Activated CD4-positive, alpha-beta T cell treated with anti-CD3 and anti-CD28 coated beads, Interleukin-2, amount 10 ng/mL, durations not matched to agents 7 days and 5 days (primary cell): ENCODE measurements at regions not wholly inside any gene's neighbourhood (a gene's known extent, or its start where the extent isn't known, plus 50 kb on each side); places are given as distances from the start of the nearest gene placed in this dataset.

Source experiments
- CTCF ChIA-PET: fragments of 350-600 bp; sonication (Branson Sonifier 250); formaldehyde crosslinking; loops from one replicate; lab custom pipeline; 2021; ENCODE audit warnings: antibody characterized with exemption; lab: Charles Lee
- POLR2A ChIA-PET: fragments of 350-600 bp; sonication (Branson Sonifier 250); formaldehyde crosslinking; loops from one replicate; lab custom pipeline; 2021; ENCODE audit warnings: antibody characterized with exemption; lab: Charles Lee
- DNase-seq: peaks from one replicate; pipeline ENCODE4 v3.0.0-alpha.2; 2020
- H3K27ac Mint-ChIP-seq: one replicate; pipeline ENCODE4 v1.8.0; 2021; ENCODE audit warnings: mild to moderate bottlenecking, moderate library complexity, mixed read lengths
- H3K27me3 Mint-ChIP-seq: one replicate; pipeline ENCODE4 v1.8.0; 2021; ENCODE audit warnings: mixed read lengths
- H3K36me3 Mint-ChIP-seq: one replicate; pipeline ENCODE4 v1.8.0; 2021; ENCODE audit warnings: low read depth, mixed read lengths
- H3K4me1 Mint-ChIP-seq: one replicate; pipeline ENCODE4 v1.8.0; 2021; ENCODE audit warnings: mixed read lengths
- H3K4me3 Mint-ChIP-seq: one replicate; pipeline ENCODE4 v1.8.0; 2021; ENCODE audit warnings: mild to moderate bottlenecking, moderate library complexity, mixed read lengths
- H3K9me3 Mint-ChIP-seq: one replicate; pipeline ENCODE4 v1.8.0; 2021; ENCODE audit warnings: mixed read lengths

DNA sequence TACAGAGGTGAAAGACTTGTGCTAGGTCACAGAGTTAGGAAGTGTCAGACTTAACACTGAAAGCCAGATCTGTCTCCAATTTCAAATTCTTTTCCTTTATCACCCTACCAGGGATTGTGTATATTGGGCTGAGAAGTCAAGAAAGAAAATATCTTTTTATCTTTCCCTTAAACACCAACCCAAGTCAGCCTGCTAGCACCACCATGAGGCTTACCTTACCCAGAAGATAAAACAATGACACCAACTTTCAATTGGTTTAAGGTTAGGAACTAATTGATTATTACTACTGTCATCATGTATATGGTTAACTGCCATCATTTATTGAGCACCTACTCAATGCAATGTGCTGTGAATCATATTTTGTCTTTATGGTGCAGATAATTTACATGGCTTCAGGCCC is 178.9 kb upstream of the FOXD3 start:
- Mint-ChIP-seq H3K36me3 (no peaks in the 10 kb centered on the region), H3K4me3 (no peak overlapping the region), H3K27me3 (no peaks in the 10 kb centered on the region), H3K4me1 (no peaks in the 10 kb centered on the region), H3K27ac (no peak overlapping the region), H3K9me3 (no peaks in the 10 kb centered on the region)
- CTCF ChIA-PET, result no interaction called here
- DNase-seq, result no peak
- POLR2A ChIA-PET, result no interaction called here

DNA sequence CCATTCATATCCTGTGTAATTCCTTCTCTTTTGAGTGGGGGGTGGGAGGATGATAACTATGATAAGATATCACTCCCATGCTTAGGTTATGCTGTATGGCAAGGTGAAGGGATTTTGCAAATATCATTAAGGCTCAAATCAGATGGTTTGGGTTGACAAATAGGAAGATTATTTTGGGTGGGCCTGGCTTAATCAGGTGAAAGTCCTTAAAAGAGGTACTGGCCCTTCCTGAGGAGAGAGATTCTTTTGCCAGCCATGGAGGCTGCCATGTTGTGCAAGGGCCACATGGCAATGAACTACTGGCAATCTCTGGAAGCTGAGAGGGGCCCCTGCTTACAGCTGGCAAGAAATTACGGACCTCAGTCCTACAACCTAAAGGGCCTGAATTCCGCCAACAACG is 174.6 kb upstream of the FOXD3 start:
- Mint-ChIP-seq H3K9me3 (no peaks in the 10 kb centered on the region), H3K4me1 (no peaks in the 10 kb centered on the region), H3K27ac (no peak overlapping the region), H3K4me3 (no peak overlapping the region), H3K27me3 (peaks cover 5% of the 10 kb centered on the region), H3K36me3 (no peaks in the 10 kb centered on the region)
- ChIA-PET CTCF (no interaction called here), POLR2A (no interaction called here)
- DNase-seq, result no peak

DNA sequence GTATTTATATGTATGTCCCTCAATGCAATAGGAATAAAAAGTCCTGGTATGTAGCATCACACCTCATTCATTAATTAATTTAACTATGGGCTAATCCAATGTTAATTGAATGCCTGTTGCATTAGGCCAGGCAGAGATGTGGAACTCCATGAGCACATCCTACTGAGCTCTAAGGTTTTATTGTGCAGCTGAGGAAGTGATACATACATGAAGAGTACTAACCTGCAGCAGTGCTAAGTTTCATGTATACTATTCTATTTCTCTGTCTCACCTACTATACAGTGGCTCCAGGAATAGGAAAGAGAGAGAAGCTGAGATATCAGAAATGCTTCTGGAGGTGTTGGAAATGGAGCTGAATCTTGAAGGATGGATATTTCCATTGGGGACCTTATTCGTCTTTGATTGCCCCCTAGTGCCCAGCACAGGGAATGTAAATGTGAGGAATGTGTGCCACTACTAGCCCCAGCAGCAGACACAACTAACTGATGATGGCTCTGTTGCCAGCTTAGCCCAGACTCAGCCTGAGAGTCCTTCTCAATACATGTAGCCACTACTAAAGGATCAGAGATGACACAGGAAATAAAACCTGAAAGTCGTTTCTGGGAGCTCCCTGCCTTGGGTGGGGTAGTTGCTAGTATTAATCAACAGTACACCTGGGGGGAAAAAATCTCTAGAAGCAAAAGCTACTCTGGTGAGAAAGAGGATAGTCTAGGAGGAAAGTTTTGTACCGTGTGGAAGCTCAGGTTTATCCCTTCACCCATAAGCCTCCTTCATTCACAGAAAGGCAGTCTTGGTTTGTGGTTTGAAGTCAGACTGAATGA is 173.3 kb upstream of the FOXD3 start:
- DNase-seq, result peak; percentile 9
- H3K9me3 Mint-ChIP-seq, result no peaks in the 10 kb centered on the region
- ChIA-PET CTCF (interaction anchor here (0.5 to 1.0 kb wide), 2 partner anchors 133 to 338 kb away, joined by 3 read pairs; no protein-coding TSS in a partner anchor), POLR2A (no interaction called here)
- peaks cover 7% of the 10 kb centered on the region for H3K27me3 Mint-ChIP-seq
- H3K4me1 Mint-ChIP-seq, result no peaks in the 10 kb centered on the region
- H3K27ac Mint-ChIP-seq, result no peak overlapping the region
- H3K4me3 Mint-ChIP-seq, result no peak overlapping the region
- no peaks in the 10 kb centered on the region for H3K36me3 Mint-ChIP-seq

DNA sequence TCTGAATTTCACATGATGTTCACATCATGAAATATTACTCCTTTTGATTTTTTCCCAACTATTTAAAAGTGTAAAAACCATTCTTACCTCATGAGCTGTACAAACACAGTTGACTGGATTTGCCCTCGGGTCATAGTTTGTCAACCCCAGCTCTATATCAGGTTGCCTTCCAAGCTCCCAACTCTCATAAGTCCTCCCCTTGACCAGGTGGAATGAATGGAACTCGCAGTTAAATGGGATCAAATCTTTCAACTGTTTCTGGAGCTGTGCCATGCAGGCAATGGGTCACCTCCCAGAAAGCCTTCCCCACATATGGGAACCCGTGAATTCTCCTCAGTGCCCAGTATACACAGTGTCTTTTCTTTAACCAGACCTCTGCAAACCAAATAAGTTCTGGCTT is 169.8 kb upstream of the FOXD3 start:
- ChIA-PET CTCF (no interaction called here), POLR2A (no interaction called here)
- Mint-ChIP-seq H3K27ac (no peak overlapping the region), H3K9me3 (no peaks in the 10 kb centered on the region), H3K4me3 (no peak overlapping the region), H3K27me3 (peaks cover 11% of the 10 kb centered on the region), H3K36me3 (no peaks in the 10 kb centered on the region), H3K4me1 (no peaks in the 10 kb centered on the region)
- no peak for DNase-seq

DNA sequence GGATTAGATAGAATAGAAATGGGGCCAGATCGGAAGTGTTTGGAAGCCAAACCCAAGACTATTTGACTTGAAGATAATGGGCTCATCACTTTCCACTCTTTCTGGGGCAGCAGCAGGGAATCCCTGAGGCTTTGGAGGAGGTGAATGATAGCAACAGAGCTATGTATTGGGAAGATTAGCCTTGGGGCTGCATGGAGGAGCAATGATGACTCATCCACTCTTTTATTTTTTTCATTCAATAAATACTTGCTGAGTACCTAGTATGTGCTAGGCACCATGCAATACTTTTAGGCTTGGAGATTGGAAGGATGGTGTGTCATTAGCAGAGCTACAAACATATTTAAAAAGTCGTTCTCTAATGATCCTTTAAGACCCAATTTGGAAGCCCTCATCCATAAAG is 166.9 kb upstream of the FOXD3 start:
- Mint-ChIP-seq H3K9me3 (no peaks in the 10 kb centered on the region), H3K4me1 (no peaks in the 10 kb centered on the region), H3K4me3 (no peak overlapping the region), H3K36me3 (no peaks in the 10 kb centered on the region), H3K27me3 (peaks cover 12% of the 10 kb centered on the region), H3K27ac (no peak overlapping the region)
- ChIA-PET POLR2A (no interaction called here), CTCF (interaction anchor here (0.5 to 1.6 kb wide), 2 partner anchors 57 to 525 kb away, joined by 3 read pairs; no protein-coding TSS in a partner anchor)
- DNase-seq, result no peak

DNA sequence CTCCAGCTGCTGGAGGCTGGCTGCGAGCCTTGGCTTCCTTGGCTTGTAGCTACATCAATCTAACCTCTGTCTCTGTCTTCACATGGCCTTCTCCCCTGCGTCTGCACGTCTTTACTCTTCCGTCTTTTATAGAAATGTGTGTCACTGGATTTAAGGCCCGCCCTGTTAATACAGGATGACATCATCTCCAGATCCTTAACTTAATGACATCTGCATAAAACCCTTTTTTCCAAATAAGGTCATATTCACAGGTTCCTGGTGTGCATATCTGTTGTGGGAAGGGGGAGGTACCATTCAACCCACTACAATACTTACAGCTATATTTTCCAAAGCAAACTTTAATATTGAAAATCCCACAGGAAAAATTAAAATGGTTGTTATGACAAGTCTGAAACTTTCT is 165.3 kb upstream of the FOXD3 start:
- H3K27ac Mint-ChIP-seq, result no peak overlapping the region
- no peak overlapping the region for H3K4me3 Mint-ChIP-seq
- peaks cover 12% of the 10 kb centered on the region for H3K27me3 Mint-ChIP-seq
- H3K36me3 Mint-ChIP-seq, result no peaks in the 10 kb centered on the region
- no peak for DNase-seq
- CTCF ChIA-PET, result no interaction called here
- POLR2A ChIA-PET, result no interaction called here
- H3K9me3 Mint-ChIP-seq, result no peaks in the 10 kb centered on the region
- no peaks in the 10 kb centered on the region for H3K4me1 Mint-ChIP-seq

DNA sequence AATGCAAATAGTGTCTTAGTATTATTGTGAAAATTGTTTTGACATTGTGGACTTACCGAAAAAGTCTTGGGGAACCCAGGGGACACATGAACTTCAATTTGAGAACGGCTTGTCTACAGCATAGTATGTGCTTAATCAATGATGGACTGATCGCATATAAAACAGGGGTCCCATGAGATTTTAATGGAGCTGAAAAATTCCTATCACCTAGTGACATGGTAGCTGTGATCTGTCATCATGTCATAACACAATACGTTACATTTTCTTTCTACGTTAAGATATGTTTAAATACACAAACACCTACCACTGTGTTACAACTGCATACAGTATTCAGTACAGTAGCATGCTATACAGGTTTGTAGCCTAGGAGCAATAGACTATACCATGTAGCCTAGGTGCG is 153.3 kb upstream of the FOXD3 start:
- no peaks in the 10 kb centered on the region for H3K9me3 Mint-ChIP-seq
- CTCF ChIA-PET, result interaction anchor here (0.5 kb wide), 1 partner anchor 15 kb away, joined by 4 read pairs; no protein-coding TSS in a partner anchor

DNA sequence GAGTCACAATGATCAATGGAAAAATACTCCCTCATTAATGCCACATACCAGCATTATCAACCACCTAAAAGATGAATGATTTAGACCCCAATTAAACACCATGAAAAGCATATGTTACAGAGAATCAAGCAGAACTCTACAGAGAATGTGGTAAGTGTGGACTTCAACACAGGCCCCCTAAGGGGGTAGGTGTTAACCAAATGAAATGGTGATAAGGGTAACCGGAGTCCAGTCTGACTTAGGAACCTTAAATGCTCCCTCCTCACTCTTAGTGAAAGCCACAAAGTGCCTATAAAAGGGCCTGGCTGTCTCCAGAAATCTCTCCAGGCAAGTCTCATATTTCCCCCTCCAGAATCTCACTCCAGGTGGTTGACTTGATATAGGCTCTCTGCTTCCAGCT is 149.2 kb upstream of the FOXD3 start:
- no peak overlapping the region for H3K4me3 Mint-ChIP-seq
- H3K9me3 Mint-ChIP-seq, result no peaks in the 10 kb centered on the region
- ChIA-PET POLR2A (no interaction called here), CTCF (interaction anchor here (0.6 kb wide), 1 partner anchor 200 kb away, joined by 3 read pairs; no protein-coding TSS in a partner anchor)
- no peaks in the 10 kb centered on the region for H3K4me1 Mint-ChIP-seq
- no peaks in the 10 kb centered on the region for H3K36me3 Mint-ChIP-seq
- peaks cover 2% of the 10 kb centered on the region for H3K27me3 Mint-ChIP-seq
- no peak overlapping the region for H3K27ac Mint-ChIP-seq
- no peak for DNase-seq

More for the DNA sequence above, 153.3 kb upstream of the FOXD3 start:
- Mint-ChIP-seq H3K27me3 (peaks cover 5% of the 10 kb centered on the region), H3K4me3 (no peak overlapping the region), H3K4me1 (no peaks in the 10 kb centered on the region), H3K36me3 (no peaks in the 10 kb centered on the region), H3K27ac (no peak overlapping the region)
- no peak for DNase-seq
- POLR2A ChIA-PET, result no interaction called here

DNA sequence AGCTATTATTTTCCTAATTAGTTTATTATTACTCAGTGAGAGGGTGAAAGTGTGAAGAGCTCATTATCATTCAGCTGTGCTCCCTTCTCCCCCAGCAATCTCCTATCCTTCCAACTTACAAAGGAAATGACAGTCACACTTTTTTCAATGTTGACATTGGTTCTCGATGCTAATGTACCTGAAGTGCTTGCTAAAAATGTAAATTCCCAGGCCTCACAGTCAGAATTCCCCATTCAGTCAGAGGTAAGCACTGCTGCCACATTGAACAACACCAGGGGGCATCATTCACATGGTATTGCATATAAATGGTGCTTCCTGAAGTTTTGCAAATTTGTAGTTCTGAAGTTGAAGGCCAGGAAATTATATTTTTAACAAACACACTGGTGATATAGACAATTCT is 132.7 kb upstream of the FOXD3 start:
- ChIA-PET POLR2A (no interaction called here), CTCF (no interaction called here)
- Mint-ChIP-seq H3K9me3 (no peaks in the 10 kb centered on the region), H3K27me3 (peaks cover 2% of the 10 kb centered on the region), H3K4me3 (no peak overlapping the region), H3K27ac (no peak overlapping the region), H3K4me1 (no peaks in the 10 kb centered on the region), H3K36me3 (no peaks in the 10 kb centered on the region)
- DNase-seq, result no peak

DNA sequence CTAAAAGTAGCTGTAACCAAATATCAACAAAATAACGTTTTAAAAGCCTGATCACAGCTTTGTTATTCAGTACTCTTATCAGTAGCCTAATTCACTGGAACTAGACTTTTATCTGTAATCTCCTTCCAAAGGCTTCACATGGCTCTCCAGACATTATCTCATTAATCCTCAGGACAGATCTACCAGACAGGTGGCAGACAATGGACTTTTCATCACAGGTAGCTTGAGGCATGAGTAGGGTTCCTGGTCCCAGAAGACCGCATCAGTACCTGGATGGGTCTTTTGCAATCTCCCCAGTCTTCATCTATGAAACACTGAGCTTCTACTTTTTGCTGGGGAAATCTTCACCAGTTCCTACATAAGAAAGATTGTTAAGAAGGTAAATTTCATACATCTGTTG is 132.2 kb upstream of the FOXD3 start:
- H3K4me3 Mint-ChIP-seq, result no peak overlapping the region
- ChIA-PET POLR2A (no interaction called here), CTCF (no interaction called here)
- no peaks in the 10 kb centered on the region for H3K9me3 Mint-ChIP-seq
- peaks cover 2% of the 10 kb centered on the region for H3K27me3 Mint-ChIP-seq
- H3K4me1 Mint-ChIP-seq, result no peaks in the 10 kb centered on the region
- no peak for DNase-seq
- H3K36me3 Mint-ChIP-seq, result no peaks in the 10 kb centered on the region
- H3K27ac Mint-ChIP-seq, result no peak overlapping the region

DNA sequence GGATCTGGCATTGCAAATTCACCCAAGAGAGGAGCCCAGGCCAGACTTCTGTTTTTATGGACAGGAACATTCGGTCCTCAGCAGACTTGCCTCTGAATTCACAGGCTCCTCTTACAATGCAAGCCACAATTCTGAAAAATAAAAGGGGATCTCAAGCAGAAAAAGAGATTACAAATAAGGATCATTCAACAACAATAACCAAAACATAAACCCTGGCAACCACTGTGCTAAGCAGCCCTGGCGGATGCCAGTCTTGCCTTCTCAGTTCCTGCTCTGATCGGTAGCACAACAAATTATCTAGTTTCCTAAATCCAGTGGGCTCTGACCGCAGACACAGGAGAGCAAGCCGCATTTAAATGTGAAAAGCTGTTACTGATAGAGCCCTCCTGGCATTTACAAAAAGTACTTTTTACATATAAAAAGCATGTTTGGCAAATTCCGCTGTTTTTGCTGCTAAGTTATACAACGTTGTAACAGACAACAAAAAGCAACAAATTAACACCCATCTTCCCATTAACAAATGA is 123.4 kb upstream of the FOXD3 start:
- H3K9me3 Mint-ChIP-seq, result no peaks in the 10 kb centered on the region
- DNase-seq, result no peak
- peaks cover 13% of the 10 kb centered on the region for H3K27me3 Mint-ChIP-seq
- H3K4me1 Mint-ChIP-seq, result no peaks in the 10 kb centered on the region
- H3K4me3 Mint-ChIP-seq, result no peak overlapping the region
- H3K36me3 Mint-ChIP-seq, result no peaks in the 10 kb centered on the region
- POLR2A ChIA-PET, result no interaction called here
- CTCF ChIA-PET, result no interaction called here
- H3K27ac Mint-ChIP-seq, result no peak overlapping the region

DNA sequence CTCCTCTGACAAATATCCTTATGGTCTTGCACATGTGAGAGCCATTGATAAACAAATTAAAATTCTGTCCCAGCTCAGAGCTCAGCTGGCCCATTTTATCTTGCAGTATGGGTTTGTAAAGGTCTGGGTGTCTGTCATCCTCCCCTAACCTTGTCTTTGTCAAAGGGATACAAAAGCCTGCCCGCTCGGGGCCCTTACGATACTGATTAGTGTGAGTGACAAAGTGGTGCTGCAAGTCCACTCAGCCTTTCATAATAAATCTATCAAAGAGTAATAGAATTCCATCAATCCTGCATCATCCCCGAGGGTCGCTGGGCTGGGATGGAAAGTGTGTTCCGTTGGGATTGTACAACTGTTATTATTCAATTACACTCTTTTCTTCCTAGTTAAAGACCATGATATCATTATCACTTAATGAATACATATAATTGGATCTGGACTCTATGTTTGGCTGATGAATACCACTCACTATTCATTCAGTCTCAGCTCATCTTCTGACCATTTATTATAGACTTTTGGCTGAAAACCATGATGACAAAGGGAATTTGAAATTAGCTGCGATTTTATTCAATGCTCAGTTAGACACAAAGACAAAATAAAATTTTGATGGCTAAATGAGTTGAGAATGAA is 122.5 kb upstream of the FOXD3 start:
- ChIA-PET POLR2A (no interaction called here), CTCF (no interaction called here)
- peaks cover 13% of the 10 kb centered on the region for H3K27me3 Mint-ChIP-seq
- H3K36me3 Mint-ChIP-seq, result no peaks in the 10 kb centered on the region
- H3K4me1 Mint-ChIP-seq, result no peaks in the 10 kb centered on the region
- no peak overlapping the region for H3K27ac Mint-ChIP-seq
- DNase-seq, result no peak
- no peaks in the 10 kb centered on the region for H3K9me3 Mint-ChIP-seq
- no peak overlapping the region for H3K4me3 Mint-ChIP-seq

DNA sequence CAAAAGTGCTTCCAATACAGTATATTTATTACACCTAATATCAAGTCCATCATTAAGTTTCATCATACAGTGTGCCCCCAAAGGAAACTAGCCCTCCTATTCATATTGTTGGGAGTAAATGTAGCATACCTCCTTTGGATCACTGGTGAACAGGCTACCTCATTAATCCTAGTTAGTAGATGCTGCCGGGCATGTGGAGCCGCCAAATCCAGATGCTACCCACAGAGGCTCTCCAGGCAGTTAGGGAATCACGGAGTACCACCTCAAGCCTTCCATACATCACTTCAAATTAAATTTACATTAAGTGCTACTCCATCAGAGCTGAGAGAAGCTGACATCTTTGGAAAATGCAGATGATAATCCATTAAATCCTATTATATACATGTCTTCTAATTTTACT is 121.7 kb upstream of the FOXD3 start:
- POLR2A ChIA-PET, result no interaction called here

More for the DNA sequence above, 121.7 kb upstream of the FOXD3 start:
- Mint-ChIP-seq H3K4me3 (no peak overlapping the region), H3K27ac (no peak overlapping the region), H3K4me1 (no peaks in the 10 kb centered on the region), H3K36me3 (no peaks in the 10 kb centered on the region), H3K27me3 (peaks cover 13% of the 10 kb centered on the region), H3K9me3 (no peaks in the 10 kb centered on the region)
- no peak for DNase-seq
- CTCF ChIA-PET, result no interaction called here
